Suprapubic skin (tissue), 4 donors: ENCODE measurements at regions not wholly inside any gene's neighbourhood (a gene's known extent, or its start where the extent isn't known, plus 50 kb on each side); places are given as distances from the start of the nearest gene placed in this dataset.

Experiments used
- CTCF ChIP-seq, 2 donors: fragments of 200-600 bp in 1 of 2; fragments of 450-650 bp in 1 of 2; sonication (generic) in 1 of 2; IDR thresholded peaks; one replicate each; pipeline ENCODE4 v1.5.1; 2016 to 2019; ENCODE audit warnings: antibody characterized with exemption in 2 of 2, mild to moderate bottlenecking in 1 of 2, moderate library complexity in 1 of 2
- EP300 ChIP-seq: sonication (generic); formaldehyde crosslinking; IDR thresholded peaks from one replicate; pipeline ENCODE4 v1.6.1; 2017; ENCODE audit warnings: antibody characterized with exemption
- POLR2A ChIP-seq, 2 donors: fragments of 450-650 bp; IDR thresholded peaks; one replicate each; pipeline ENCODE4 v1.6.1; 2017; ENCODE audit warnings: antibody characterized with exemption in 2 of 2, mild to moderate bottlenecking in 2 of 2, moderate library complexity in 2 of 2
- POLR2AphosphoS5 ChIP-seq, 3 donors: sonication (generic); formaldehyde crosslinking; IDR thresholded peaks; one replicate each; pipeline ENCODE4 v1.6.1; 2017; ENCODE audit warnings: antibody characterized with exemption in 3 of 3

- TF ChIP-seq CTCF (IDR thresholded peaks at IDR 0.05) (no peak), POLR2A (IDR thresholded peaks at IDR 0.05) (no peak), EP300 (no peak), POLR2AphosphoS5 (IDR thresholded peaks at IDR 0.05) (no peak)
These were observed 345.5 kb upstream of the CDH19 start for GRCh38 chr18:66949419-66949818.
